Epithelial cell of prostate (primary cell): ENCODE measurements at regions not wholly inside any gene's neighbourhood (a gene's known extent, or its start where the extent isn't known, plus 50 kb on each side); places are given as distances from the start of the nearest gene placed in this dataset.
A peak's percentile ranks its signal among the peaks of the same experiment; 100 is the strongest.

Experiments
- DNase-seq: peaks from one replicate; pipeline ENCODE4 v3.0.0-alpha.2; 2011; ENCODE audit warnings: low read depth, low spot score
- H3K27ac ChIP-seq: fragments of 450-650 bp; 2 replicates; pipeline ENCODE4 v1.5.1; 2017; ENCODE audit warnings: mild to moderate bottlenecking

GRCh38 chr1:199173356-199173755 lies 534.5 kb downstream of the PTPRC start:
- H3K27ac ChIP-seq = no peak overlapping the region
- DNase-seq = peak; percentile 10

DNA sequence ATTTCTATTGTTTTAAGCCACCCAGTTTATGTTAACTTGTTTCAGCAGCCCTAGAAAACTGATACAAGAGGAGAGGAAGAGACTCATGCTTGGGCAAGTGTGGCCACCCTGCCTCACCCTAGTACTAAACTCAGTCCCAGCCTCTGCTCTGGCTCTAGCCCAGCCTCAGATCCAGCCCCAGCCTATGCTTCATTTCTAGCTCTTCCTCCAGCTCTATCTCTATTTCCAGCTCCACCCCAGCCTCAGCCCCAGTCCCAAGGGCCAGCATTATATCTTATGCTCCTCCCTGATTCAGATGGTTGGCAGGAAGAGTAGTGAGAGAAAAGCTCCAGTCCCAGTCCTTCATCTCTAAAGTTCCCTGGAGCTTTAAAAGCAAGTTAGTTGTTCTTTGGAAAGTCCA lies 535.5 kb downstream of the PTPRC start:
- no peak for DNase-seq
- no peak overlapping the region for H3K27ac ChIP-seq

GRCh38 chr1:199176713-199177112 lies 537.9 kb downstream of the PTPRC start:
- no peak for DNase-seq
- H3K27ac ChIP-seq = no peak overlapping the region

DNA sequence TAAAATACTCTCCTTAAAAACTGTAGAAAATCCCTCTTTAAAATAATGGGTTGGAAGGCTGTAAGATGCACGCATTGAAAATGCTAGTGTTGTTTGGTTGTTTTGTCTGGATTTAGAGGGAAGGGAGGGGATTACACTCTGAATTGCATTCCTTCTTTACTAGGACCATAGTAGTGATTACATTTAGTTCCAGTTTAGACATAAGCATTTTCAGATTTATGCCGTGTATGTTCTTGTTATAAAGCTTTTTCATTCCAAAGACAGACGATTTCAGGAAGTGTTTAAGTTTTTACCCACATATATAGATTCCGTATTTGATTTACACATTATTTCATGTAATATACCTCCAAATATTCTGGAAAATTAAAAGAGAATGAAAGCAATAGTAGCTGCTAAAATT lies 538.4 kb downstream of the PTPRC start:
- no peak for DNase-seq
- no peak overlapping the region for H3K27ac ChIP-seq

GRCh38 chr1:199178646-199179045 lies 539.8 kb downstream of the PTPRC start:
- H3K27ac ChIP-seq = no peak overlapping the region
- DNase-seq = no peak

DNA sequence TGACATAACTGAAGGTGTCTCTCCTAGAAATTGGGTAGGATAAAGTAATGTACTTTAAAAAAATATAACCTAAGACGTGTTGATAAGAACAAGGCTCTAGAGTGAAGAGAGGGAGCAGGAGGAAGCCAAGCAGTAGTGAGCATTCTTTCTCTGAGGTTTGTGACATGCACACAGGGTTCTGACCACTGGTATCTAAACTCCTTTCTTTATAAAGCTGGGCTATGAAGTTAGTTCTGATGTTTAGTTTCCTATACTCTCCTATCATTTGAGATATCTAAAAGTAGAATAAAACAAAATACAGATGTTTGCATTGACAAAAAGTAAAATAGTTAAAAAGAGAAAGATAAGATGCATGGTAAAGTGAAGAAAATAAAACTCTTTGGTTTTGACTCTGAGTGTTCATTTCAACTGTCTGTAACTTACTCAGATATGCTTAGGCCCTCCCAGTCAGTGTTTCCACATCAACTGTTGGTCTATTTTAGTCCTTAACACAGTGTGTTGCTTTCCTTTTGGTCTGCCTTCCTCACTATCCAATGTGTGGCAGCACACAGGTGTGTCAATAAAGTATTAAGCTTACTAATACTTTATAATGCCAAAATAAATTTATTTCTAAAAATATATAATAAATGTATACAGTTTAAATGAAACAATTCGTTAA lies 543.5 kb downstream of the PTPRC start:
- no peak for DNase-seq
- H3K27ac ChIP-seq = no peak overlapping the region

DNA sequence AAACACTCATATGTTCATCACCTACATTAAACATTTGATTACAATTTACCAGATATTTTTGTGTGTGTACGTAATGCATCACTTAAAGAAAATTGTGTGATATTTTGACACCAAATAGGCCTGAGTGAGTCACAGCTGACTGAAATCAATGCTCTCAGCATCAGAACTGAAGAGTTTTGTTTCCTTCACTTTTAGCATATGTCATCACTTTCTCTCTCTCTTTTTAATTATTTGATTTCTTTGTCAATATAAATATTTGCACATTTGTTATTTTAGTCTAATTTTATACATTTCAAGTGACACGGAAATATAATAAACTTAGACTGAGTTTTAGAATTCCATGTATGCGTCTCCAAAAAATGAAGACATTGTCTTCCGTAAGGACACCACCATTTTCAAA lies 545.3 kb downstream of the PTPRC start:
- no peak for DNase-seq
- no peak overlapping the region for H3K27ac ChIP-seq

DNA sequence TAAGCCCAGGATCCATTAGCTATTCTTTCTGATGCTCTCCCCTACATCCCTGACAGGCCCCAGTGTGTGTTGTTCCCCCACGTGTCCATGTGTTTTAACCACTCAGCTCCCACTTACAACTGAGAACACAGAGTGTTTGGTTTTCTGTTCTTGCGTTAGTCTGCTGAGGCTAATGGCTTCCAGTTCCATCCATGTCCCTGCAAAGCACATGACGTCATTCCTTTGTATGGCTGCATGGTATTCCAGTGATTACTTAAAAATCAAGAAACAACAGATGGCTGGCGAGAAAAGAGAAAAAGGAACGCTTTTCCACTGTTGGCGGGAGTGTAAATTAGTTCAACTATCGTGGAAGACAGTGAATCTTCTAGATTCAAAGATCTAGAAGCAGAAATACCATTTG lies 556.0 kb downstream of the PTPRC start:
- no peak overlapping the region for H3K27ac ChIP-seq
- DNase-seq = no peak

- no peak overlapping the region for H3K27ac ChIP-seq
- DNase-seq = no peak
Measured at GRCh38 chr1:199197695-199198094, 558.9 kb downstream of the PTPRC start.

- peak; percentile 12 for DNase-seq
- H3K27ac ChIP-seq = no peak overlapping the region
Measured at GRCh38 chr1:199202331-199202730, 563.5 kb downstream of the PTPRC start.

GRCh38 chr1:199204231-199204630 lies 565.4 kb downstream of the PTPRC start:
- H3K27ac ChIP-seq = no peak overlapping the region
- DNase-seq = no peak

- DNase-seq = no peak
- no peak overlapping the region for H3K27ac ChIP-seq
Measured at GRCh38 chr1:199205740-199206441, 567.1 kb downstream of the PTPRC start.

GRCh38 chr1:199208847-199209246 lies 570.0 kb downstream of the PTPRC start:
- no peak overlapping the region for H3K27ac ChIP-seq
- DNase-seq = no peak

DNA sequence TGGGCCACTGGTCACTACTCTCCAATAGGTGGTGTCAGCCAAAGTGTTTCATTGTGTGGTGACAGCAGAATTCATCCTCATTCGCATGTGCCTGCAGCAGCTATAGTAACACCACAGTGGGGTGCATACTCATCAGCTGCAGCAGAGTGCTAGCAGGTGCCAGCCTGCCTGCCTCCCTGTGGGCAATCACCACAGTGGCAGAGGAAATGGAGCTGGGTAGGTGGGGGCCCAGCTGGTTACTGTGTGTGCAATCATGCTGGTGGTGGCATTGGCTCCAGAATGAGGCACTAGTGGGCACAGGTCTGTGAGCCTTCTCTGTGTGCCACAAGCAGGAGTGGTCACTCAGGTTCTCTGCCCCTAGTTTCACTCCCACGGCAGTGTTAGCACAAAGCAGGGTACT lies 579.2 kb downstream of the PTPRC start:
- no peak for DNase-seq
- H3K27ac ChIP-seq = no peak overlapping the region

DNA sequence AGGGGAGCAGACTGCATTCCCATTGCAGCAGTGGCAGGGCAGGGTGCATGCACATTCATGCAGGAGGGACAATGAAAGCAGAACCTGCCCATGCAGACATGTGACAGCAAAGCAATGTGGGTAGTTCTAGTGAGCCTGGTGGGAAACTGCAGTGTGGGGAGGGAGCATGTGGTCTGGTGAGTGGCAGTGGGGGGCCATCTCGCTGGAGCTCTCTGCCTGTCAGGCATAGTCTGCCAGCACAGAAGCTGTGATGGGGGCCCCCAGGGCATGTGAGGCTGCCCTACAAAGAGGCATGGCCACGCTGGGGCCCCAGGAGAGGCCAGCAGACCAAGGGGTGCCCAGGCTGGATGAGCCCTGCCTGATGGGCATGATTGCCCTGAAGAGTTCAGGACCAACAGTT lies 579.7 kb downstream of the PTPRC start:
- DNase-seq = no peak
- H3K27ac ChIP-seq = no peak overlapping the region

DNA sequence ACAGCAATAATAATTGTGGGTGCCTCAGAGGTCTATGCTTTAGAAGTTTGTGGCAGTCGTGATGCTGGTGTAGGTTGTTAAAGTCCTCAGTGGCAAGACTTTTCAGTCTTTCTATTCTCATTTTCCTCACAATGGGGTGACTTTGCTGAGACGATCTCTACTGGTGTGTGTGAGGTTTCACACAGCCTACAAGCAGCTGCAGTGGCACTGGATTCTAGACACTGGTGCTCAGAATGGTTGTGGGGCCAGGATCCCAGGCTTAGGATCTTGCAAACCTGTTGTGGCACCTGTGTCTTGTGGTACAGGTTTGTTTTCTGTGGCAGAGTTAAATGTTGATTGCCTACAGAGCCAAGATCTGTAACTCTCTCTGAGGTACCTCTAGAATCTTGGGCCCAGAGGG lies 581.2 kb downstream of the PTPRC start:
- H3K27ac ChIP-seq = no peak overlapping the region
- no peak for DNase-seq

GRCh38 chr1:199221371-199222150 lies 582.7 kb downstream of the PTPRC start:
- no peak overlapping the region for H3K27ac ChIP-seq
- no peak for DNase-seq

GRCh38 chr1:199223936-199224335 lies 585.1 kb downstream of the PTPRC start:
- H3K27ac ChIP-seq = no peak overlapping the region

GRCh38 chr1:199226163-199226562 lies 587.3 kb downstream of the PTPRC start:
- no peak for DNase-seq
- H3K27ac ChIP-seq = peak overlapping the region; percentile 38

More at GRCh38 chr1:199223936-199224335, 585.1 kb downstream of the PTPRC start:
- DNase-seq = no peak

GRCh38 chr1:199242147-199242546 lies 603.3 kb downstream of the PTPRC start:
- H3K27ac ChIP-seq = no peak overlapping the region
- no peak for DNase-seq

DNA sequence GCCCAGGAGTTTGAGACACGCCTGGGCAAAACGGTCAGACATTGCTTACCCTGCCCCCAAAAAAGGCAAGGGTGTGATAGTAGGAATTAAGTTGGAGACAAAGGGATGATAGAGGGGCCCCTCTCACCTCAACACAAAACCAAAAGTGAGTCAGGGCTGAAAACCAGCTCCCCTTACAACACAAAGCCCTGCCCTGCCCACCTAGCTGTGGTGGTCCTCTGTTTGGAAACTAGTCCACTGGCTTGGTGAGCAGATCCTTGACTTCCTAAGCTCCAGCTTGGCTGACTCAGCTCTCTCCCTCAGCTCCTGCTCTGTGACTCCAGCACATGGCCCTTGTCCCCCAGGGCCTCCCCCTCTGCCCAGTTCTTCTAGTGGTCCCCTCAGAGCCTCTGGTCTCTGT lies 603.8 kb downstream of the PTPRC start:
- no peak overlapping the region for H3K27ac ChIP-seq
- no peak for DNase-seq
